Pons (tissue), 1 donor: ENCODE measurements at regions not wholly inside any gene's neighbourhood (a gene's known extent, or its start where the extent isn't known, plus 50 kb on each side); places are given as distances from the start of the nearest gene placed in this dataset.

Experiments used
- DNase-seq: peaks from one replicate; pipeline ENCODE4 v3.0.0-alpha.2; 2016; ENCODE audit warnings: low spot score

GRCh38 chr1:50292276-50292675 lies 131.0 kb downstream of the DMRTA2 start:
- DNase-seq: no peak

GRCh38 chr1:50289495-50289894 lies 133.7 kb downstream of the DMRTA2 start:
- no peak for DNase-seq

- DNase-seq: no peak
These were observed 137.2 kb downstream of the DMRTA2 start for GRCh38 chr1:50285994-50286393.

GRCh38 chr1:50279622-50280330 lies 143.5 kb downstream of the DMRTA2 start:
- no peak for DNase-seq

GRCh38 chr1:50278961-50279360 lies 144.3 kb downstream of the DMRTA2 start:
- no peak for DNase-seq

GRCh38 chr1:50278410-50278809 lies 144.8 kb downstream of the DMRTA2 start:
- DNase-seq: no peak

GRCh38 chr1:50275566-50275965 lies 147.7 kb downstream of the DMRTA2 start:
- no peak for DNase-seq

- DNase-seq: no peak
These were observed 150.3 kb downstream of the DMRTA2 start for GRCh38 chr1:50272912-50273311.

GRCh38 chr1:50271968-50272578 lies 151.2 kb downstream of the DMRTA2 start:
- DNase-seq: peak; percentile 40

GRCh38 chr1:50271337-50271736 lies 151.9 kb downstream of the DMRTA2 start:
- DNase-seq: no peak

GRCh38 chr1:50270926-50271325 lies 152.3 kb downstream of the DMRTA2 start:
- no peak for DNase-seq

GRCh38 chr1:50268049-50268448 lies 155.2 kb downstream of the DMRTA2 start:
- no peak for DNase-seq

GRCh38 chr1:50266509-50266908 lies 156.7 kb downstream of the DMRTA2 start:
- no peak for DNase-seq

GRCh38 chr1:50265790-50266314 lies 157.1 kb downstream of the ELAVL4 start:
- no peak for DNase-seq

- no peak for DNase-seq
These were observed 155.9 kb downstream of the ELAVL4 start for GRCh38 chr1:50264590-50264989.

- no peak for DNase-seq
These were observed 153.7 kb downstream of the ELAVL4 start for GRCh38 chr1:50262436-50262835.

- DNase-seq: no peak
These were observed 153.2 kb downstream of the ELAVL4 start for GRCh38 chr1:50261951-50262350.

- no peak for DNase-seq
These were observed 149.4 kb downstream of the ELAVL4 start for GRCh38 chr1:50257940-50258685.

GRCh38 chr1:50257029-50257428 lies 148.3 kb downstream of the ELAVL4 start:
- no peak for DNase-seq
